GM23338 (cell line): ENCODE measurements at regions not wholly inside any gene's neighbourhood (a gene's known extent, or its start where the extent isn't known, plus 50 kb on each side); places are given as distances from the start of the nearest gene placed in this dataset.

Source experiments
- ATAC-seq: fragments of 200-7000 bp; cut with Tn5 transposase; 3 replicates; pipeline ENCODE4 v1.9.1; 2020
- DNase-seq: peaks from one replicate; pipeline ENCODE4 v3.0.0-alpha.2; 2015; ENCODE audit warnings: low spot score
- H2AFZ ChIP-seq: fragments of 200-600 bp; sonication (generic); 2 replicates; pipeline ENCODE4 v1.8.0; 2016; ENCODE audit warnings: antibody characterized with exemption, mild to moderate bottlenecking, moderate library complexity
- H3F3A ChIP-seq: fragments of 200-600 bp; sonication (generic); replicated peaks from 2 replicates; pipeline ENCODE4 v1.8.0; 2017; ENCODE audit warnings: antibody characterized with exemption, mixed run types, low read depth
- H3K27ac ChIP-seq: fragments of 200-600 bp; sonication (generic); 2 replicates; pipeline ENCODE4 v1.6.1; 2016; ENCODE audit warnings: low read depth
- H3K27me3 ChIP-seq: fragments of 200-600 bp; sonication (generic); 2 replicates; pipeline ENCODE4 v1.8.0; 2016; ENCODE audit warnings: mild to moderate bottlenecking, mixed run types, moderate library complexity; ENCODE audit not compliant: insufficient read depth
- H3K36me3 ChIP-seq: fragments of 200-600 bp; sonication (generic); 2 replicates; pipeline ENCODE4 v1.8.0; 2016; ENCODE audit warnings: mild to moderate bottlenecking; ENCODE audit not compliant: insufficient read depth
- H3K4me1 ChIP-seq: fragments of 200-600 bp; sonication (generic); 2 replicates; pipeline ENCODE4 v1.8.0; 2016; ENCODE audit warnings: mild to moderate bottlenecking, moderate library complexity; ENCODE audit not compliant: insufficient read depth
- H3K4me2 ChIP-seq: fragments of 200-600 bp; sonication (generic); 2 replicates; pipeline ENCODE4 v1.7.1; 2017; ENCODE audit warnings: mixed run types
- H3K4me3 ChIP-seq: fragments of 200-600 bp; sonication (generic); 2 replicates; pipeline ENCODE4 v1.6.1; 2016; ENCODE audit warnings: mixed run types
- H3K79me2 ChIP-seq: fragments of 200-600 bp; sonication (generic); replicated peaks from 2 replicates; pipeline ENCODE4 v1.8.0; 2017; ENCODE audit warnings: mild to moderate bottlenecking; ENCODE audit not compliant: insufficient read depth
- H3K9me2 ChIP-seq: fragments of 200-600 bp; sonication (generic); 2 replicates; pipeline ENCODE4 v1.8.0; 2017; ENCODE audit not compliant: insufficient read depth
- H4K20me1 ChIP-seq: fragments of 200-600 bp; sonication (generic); replicated peaks from 2 replicates; pipeline ENCODE4 v1.8.0; 2017; ENCODE audit warnings: mild to moderate bottlenecking; ENCODE audit not compliant: insufficient read depth
- H3K27ac Mint-ChIP-seq: 2 replicates; pipeline ENCODE4 v1.8.0; 2020; ENCODE audit warnings: inconsistent platforms, mild to moderate bottlenecking, moderate library complexity, mixed read lengths
- H3K27me3 Mint-ChIP-seq: 3 replicates; pipeline ENCODE4 v1.8.0; 2022; ENCODE audit warnings: low read depth, mild to moderate bottlenecking, moderate library complexity, mixed read lengths, inconsistent platforms; ENCODE audit not compliant: insufficient read depth, poor library complexity
- H3K36me3 Mint-ChIP-seq: 3 replicates; pipeline ENCODE4 v1.8.0; 2021; ENCODE audit warnings: low read depth, mild to moderate bottlenecking, inconsistent platforms, moderate library complexity, mixed read lengths
- H3K4me1 Mint-ChIP-seq: 3 replicates; pipeline ENCODE4 v1.8.0; 2020; ENCODE audit warnings: mild to moderate bottlenecking, inconsistent platforms, mixed read lengths
- H3K4me3 Mint-ChIP-seq: 3 replicates; pipeline ENCODE4 v1.8.0; 2021; ENCODE audit warnings: moderate library complexity, mild to moderate bottlenecking, inconsistent platforms, mixed read lengths
- H3K9me3 Mint-ChIP-seq: 3 replicates; pipeline ENCODE4 v1.8.0; 2020; ENCODE audit warnings: moderate library complexity, mild to moderate bottlenecking, inconsistent platforms, mixed read lengths
- CREB1 ChIP-seq: fragments of 250-450 bp; sonication (Bioruptor Pico); IDR thresholded peaks from 2 replicates; pipeline ENCODE4 v1.5.0; 2020; ENCODE audit warnings: low read depth, mild to moderate bottlenecking, moderate library complexity
- EZH2 ChIP-seq: fragments of 200-600 bp; sonication (generic); IDR thresholded peaks from one replicate; pipeline ENCODE4 v1.8.0; 2017; ENCODE audit warnings: antibody characterized with exemption, mild to moderate bottlenecking, low read depth; ENCODE audit not compliant: unreplicated experiment
- EZH2phosphoT487 ChIP-seq: fragments of 200-600 bp; sonication (generic); IDR thresholded peaks from one replicate; pipeline ENCODE4 v1.8.1; 2018; ENCODE audit warnings: antibody characterized with exemption; ENCODE audit not compliant: unreplicated experiment
- JUNB ChIP-seq: IDR thresholded peaks from one replicate; pipeline ENCODE4 v1.6.1; 2016; ENCODE audit warnings: antibody characterized with exemption; ENCODE audit not compliant: unreplicated experiment
- POLR2AphosphoS5 ChIP-seq: IDR thresholded peaks from 2 replicates; pipeline ENCODE4 v1.6.1; 2016; ENCODE audit warnings: antibody characterized with exemption, low read depth
- STAT1 ChIP-seq: IDR thresholded peaks from one replicate; pipeline ENCODE4 v1.6.1; 2016; ENCODE audit warnings: antibody characterized with exemption; ENCODE audit not compliant: unreplicated experiment
- ZNF114 ChIP-seq: fragments of 250-450 bp; sonication (Bioruptor Pico); IDR thresholded peaks from 2 replicates; pipeline ENCODE4 v1.5.0; 2020; ENCODE audit warnings: mild to moderate bottlenecking, moderate library complexity
- ZNF331 ChIP-seq: fragments of 250-450 bp; sonication (Bioruptor Pico); IDR thresholded peaks from 2 replicates; pipeline ENCODE4 v1.5.0; 2020; ENCODE audit warnings: low read depth, mild to moderate bottlenecking, moderate library complexity
- ZNF462 ChIP-seq: fragments of 250-450 bp; sonication (Bioruptor Pico); IDR thresholded peaks from 2 replicates; pipeline ENCODE4 v1.5.0; 2020; ENCODE audit warnings: mild to moderate bottlenecking, moderate library complexity

GRCh38 chr12:46952880-46953483 lies 126.4 kb upstream of the PCED1B start:
- no peaks in the 10 kb centered on the region for H3K36me3 Mint-ChIP-seq
- no peak overlapping the region for H3K4me3 Mint-ChIP-seq
- no peak for DNase-seq
- 0 out of 2 replicates have a peak, but pooled peaks cover 5% of the 10 kb centered on the region for H3K9me2 ChIP-seq
- no peak overlapping the region for H3K27ac Mint-ChIP-seq
- no peak overlapping the region for H3K4me3 ChIP-seq
- no peak for ATAC-seq
- H3K27me3 ChIP-seq = no peaks in the 10 kb centered on the region
- no peaks in the 10 kb centered on the region for H3F3A ChIP-seq
- no peaks in the 10 kb centered on the region for H3K4me1 Mint-ChIP-seq
- no peak for TF ChIP-seq CREB1
- no peak for TF ChIP-seq ZNF462 (CRISPR knock-in tag)
- TF ChIP-seq ZNF114 = no peak
- no peak for TF ChIP-seq ZNF331 (CRISPR knock-in tag)
- TF ChIP-seq EZH2phosphoT487 = no peak
- no peak for TF ChIP-seq EZH2
- no peak for TF ChIP-seq POLR2AphosphoS5
- no peak for TF ChIP-seq JUNB
- no peak for TF ChIP-seq STAT1
- H3K27ac ChIP-seq = no peak overlapping the region
- H3K4me2 ChIP-seq = no peak overlapping the region
- H3K79me2 ChIP-seq = no peaks in the 10 kb centered on the region
- H3K36me3 ChIP-seq = no peaks in the 10 kb centered on the region
- H3K4me1 ChIP-seq = no peaks in the 10 kb centered on the region
- no peaks in the 10 kb centered on the region for H3K27me3 Mint-ChIP-seq
- H3K9me3 Mint-ChIP-seq = no peaks in the 10 kb centered on the region
- H4K20me1 ChIP-seq = no peaks in the 10 kb centered on the region
- no peak overlapping the region for H2AFZ ChIP-seq
